ENCODE measurements at regions not wholly inside any gene's neighbourhood (a gene's known extent, or its start where the extent isn't known, plus 50 kb on each side); places are given as distances from the start of the nearest gene placed in this dataset.

- Histone ChIP-seq H3K9ac (no peak overlapping the region), H3K4me1 (no peaks in the 10 kb centered on the region), H3K4me2 (no peak overlapping the region), H3K27me3 (no peaks in the 10 kb centered on the region), H3K4me3 (no peak overlapping the region), H3K36me3 (no peaks in the 10 kb centered on the region), H3K9me3 (replicated peaks in 1 of 11) (no peaks in the 10 kb centered on the region), H3K27ac (no peak overlapping the region), H4K20me1 (no peaks in the 10 kb centered on the region)
- TF ChIP-seq Cebpa-rat (IDR thresholded peaks at IDR 0.05): no peak
These were observed 498.3 kb downstream of the ADGRL2 start for GRCh38 chr1:82299056-82299455.

GRCh38 chr1:82297139-82297896 is 496.6 kb downstream of the ADGRL2 start:
- H3K27me3 ChIP-seq: no peaks in the 10 kb centered on the region
- TF ChIP-seq Cebpa-rat (IDR thresholded peaks at IDR 0.05): no peak
- no peak overlapping the region for H3K4me3 ChIP-seq
- no peaks in the 10 kb centered on the region for H3K4me1 ChIP-seq
- no peaks in the 10 kb centered on the region for H4K20me1 ChIP-seq
- H3K9ac ChIP-seq: no peak overlapping the region
- no peak overlapping the region for H3K27ac ChIP-seq
- H3K36me3 ChIP-seq: no peaks in the 10 kb centered on the region
- H3K9me3 ChIP-seq (replicated peaks in 1 of 11): no peaks in the 10 kb centered on the region
- H3K4me2 ChIP-seq: no peak overlapping the region

GRCh38 chr1:82287556-82287955 is 486.8 kb downstream of the ADGRL2 start:
- Histone ChIP-seq H3K4me2 (no peak overlapping the region), H4K20me1 (no peaks in the 10 kb centered on the region), H3K4me1 (peaks cover 0 to 8% (median 0%) of the 10 kb centered on the region in 10 experiments; a peak in 2 of 20 replicates), H3K4me3 (no peak overlapping the region), H3K27me3 (no peaks in the 10 kb centered on the region), H3K9ac (no peak overlapping the region), H3K9me3 (replicated peaks in 1 of 11) (no peaks in the 10 kb centered on the region), H3K36me3 (no peaks in the 10 kb centered on the region), H3K27ac (no peak overlapping the region)
- no peak for TF ChIP-seq Cebpa-rat (IDR thresholded peaks at IDR 0.05)

- peaks cover 0 to 8% (median 0%) of the 10 kb centered on the region in 11 experiments; a peak in 1 of 22 replicates for H3K9me3 ChIP-seq (replicated peaks in 1 of 11)
- H3K9ac ChIP-seq: no peak overlapping the region
- TF ChIP-seq Cebpa-rat (IDR thresholded peaks at IDR 0.05): no peak
- no peak overlapping the region for H3K27ac ChIP-seq
- H3K4me2 ChIP-seq: no peak overlapping the region
- H3K4me1 ChIP-seq: peaks cover 0 to 8% (median 0%) of the 10 kb centered on the region in 10 experiments; a peak in 2 of 20 replicates
- H3K36me3 ChIP-seq: no peaks in the 10 kb centered on the region
- H3K4me3 ChIP-seq: no peak overlapping the region
- no peaks in the 10 kb centered on the region for H3K27me3 ChIP-seq
- H4K20me1 ChIP-seq: no peaks in the 10 kb centered on the region
These were observed 483.5 kb downstream of the ADGRL2 start for GRCh38 chr1:82284213-82284612.

GRCh38 chr1:82279241-82279640 is 478.5 kb downstream of the ADGRL2 start:
- H3K9ac ChIP-seq: no peak overlapping the region
- H4K20me1 ChIP-seq: no peaks in the 10 kb centered on the region
- H3K9me3 ChIP-seq (replicated peaks in 1 of 11): peaks cover 0 to 8% (median 0%) of the 10 kb centered on the region in 11 experiments; a peak in 1 of 22 replicates
- no peak overlapping the region for H3K4me2 ChIP-seq
- H3K4me1 ChIP-seq: peaks cover 0 to 4% (median 0%) of the 10 kb centered on the region in 10 experiments; a peak in 1 of 20 replicates
- no peak for TF ChIP-seq Cebpa-rat (IDR thresholded peaks at IDR 0.05)
- no peak overlapping the region for H3K27ac ChIP-seq
- no peak overlapping the region for H3K4me3 ChIP-seq
- H3K36me3 ChIP-seq: no peaks in the 10 kb centered on the region
- H3K27me3 ChIP-seq: no peaks in the 10 kb centered on the region

GRCh38 chr1:82273816-82274215 is 473.1 kb downstream of the ADGRL2 start:
- H3K27ac ChIP-seq: no peak overlapping the region
- no peaks in the 10 kb centered on the region for H3K36me3 ChIP-seq
- TF ChIP-seq Cebpa-rat (IDR thresholded peaks at IDR 0.05): no peak
- no peaks in the 10 kb centered on the region for H4K20me1 ChIP-seq
- no peaks in the 10 kb centered on the region for H3K27me3 ChIP-seq
- no peak overlapping the region for H3K4me2 ChIP-seq
- H3K4me1 ChIP-seq: no peaks in the 10 kb centered on the region
- H3K4me3 ChIP-seq: no peak overlapping the region
- no peaks in the 10 kb centered on the region for H3K9me3 ChIP-seq (replicated peaks in 1 of 11)
- no peak overlapping the region for H3K9ac ChIP-seq

- TF ChIP-seq Cebpa-rat (IDR thresholded peaks at IDR 0.05): no peak
These were observed 468.7 kb downstream of the ADGRL2 start for GRCh38 chr1:82269431-82269830.

GRCh38 chr1:82268826-82269225 is 468.1 kb downstream of the ADGRL2 start:
- Histone ChIP-seq H3K9ac (no peak overlapping the region), H3K27me3 (no peaks in the 10 kb centered on the region), H3K36me3 (no peaks in the 10 kb centered on the region), H3K4me3 (no peak overlapping the region), H3K27ac (no peak overlapping the region), H3K4me2 (no peak overlapping the region), H3K4me1 (no peaks in the 10 kb centered on the region; a peak in 1 of 20 replicates), H3K9me3 (replicated peaks in 1 of 11) (no peaks in the 10 kb centered on the region), H4K20me1 (no peaks in the 10 kb centered on the region)
- no peak for TF ChIP-seq Cebpa-rat (IDR thresholded peaks at IDR 0.05)

More at GRCh38 chr1:82269431-82269830, 468.7 kb downstream of the ADGRL2 start:
- no peaks in the 10 kb centered on the region; a peak in 1 of 20 replicates for H3K4me1 ChIP-seq
- H3K9ac ChIP-seq: no peak overlapping the region
- no peaks in the 10 kb centered on the region for H4K20me1 ChIP-seq
- no peaks in the 10 kb centered on the region for H3K27me3 ChIP-seq
- no peaks in the 10 kb centered on the region for H3K36me3 ChIP-seq
- no peak overlapping the region for H3K27ac ChIP-seq
- no peak overlapping the region for H3K4me2 ChIP-seq
- H3K4me3 ChIP-seq: no peak overlapping the region
- H3K9me3 ChIP-seq (replicated peaks in 1 of 11): no peaks in the 10 kb centered on the region

GRCh38 chr1:82266351-82266750 is 465.6 kb downstream of the ADGRL2 start:
- Histone ChIP-seq H3K4me2 (no peak overlapping the region), H3K36me3 (no peaks in the 10 kb centered on the region), H3K9me3 (replicated peaks in 1 of 11) (no peaks in the 10 kb centered on the region), H3K27me3 (no peaks in the 10 kb centered on the region), H3K4me1 (no peaks in the 10 kb centered on the region; a peak in 1 of 20 replicates), H3K4me3 (no peak overlapping the region), H4K20me1 (no peaks in the 10 kb centered on the region), H3K27ac (no peak overlapping the region), H3K9ac (no peak overlapping the region)
- no peak for TF ChIP-seq Cebpa-rat (IDR thresholded peaks at IDR 0.05)

GRCh38 chr1:82265436-82265835 is 464.7 kb downstream of the ADGRL2 start:
- Histone ChIP-seq H3K9ac (no peak overlapping the region), H3K4me2 (no peak overlapping the region), H3K4me1 (no peaks in the 10 kb centered on the region; a peak in 1 of 20 replicates), H3K27me3 (no peaks in the 10 kb centered on the region), H4K20me1 (no peaks in the 10 kb centered on the region), H3K4me3 (no peak overlapping the region), H3K36me3 (no peaks in the 10 kb centered on the region), H3K9me3 (replicated peaks in 1 of 11) (no peaks in the 10 kb centered on the region), H3K27ac (no peak overlapping the region)
- TF ChIP-seq Cebpa-rat (IDR thresholded peaks at IDR 0.05): no peak
